ENCODE measurements at regions not wholly inside any gene's neighbourhood (a gene's known extent, or its start where the extent isn't known, plus 50 kb on each side); places are given as distances from the start of the nearest gene placed in this dataset.

GRCh38 chr18:10232062-10232461 lies 222.4 kb upstream of the APCDD1 start:
- TF ChIP-seq, protein P1, sequence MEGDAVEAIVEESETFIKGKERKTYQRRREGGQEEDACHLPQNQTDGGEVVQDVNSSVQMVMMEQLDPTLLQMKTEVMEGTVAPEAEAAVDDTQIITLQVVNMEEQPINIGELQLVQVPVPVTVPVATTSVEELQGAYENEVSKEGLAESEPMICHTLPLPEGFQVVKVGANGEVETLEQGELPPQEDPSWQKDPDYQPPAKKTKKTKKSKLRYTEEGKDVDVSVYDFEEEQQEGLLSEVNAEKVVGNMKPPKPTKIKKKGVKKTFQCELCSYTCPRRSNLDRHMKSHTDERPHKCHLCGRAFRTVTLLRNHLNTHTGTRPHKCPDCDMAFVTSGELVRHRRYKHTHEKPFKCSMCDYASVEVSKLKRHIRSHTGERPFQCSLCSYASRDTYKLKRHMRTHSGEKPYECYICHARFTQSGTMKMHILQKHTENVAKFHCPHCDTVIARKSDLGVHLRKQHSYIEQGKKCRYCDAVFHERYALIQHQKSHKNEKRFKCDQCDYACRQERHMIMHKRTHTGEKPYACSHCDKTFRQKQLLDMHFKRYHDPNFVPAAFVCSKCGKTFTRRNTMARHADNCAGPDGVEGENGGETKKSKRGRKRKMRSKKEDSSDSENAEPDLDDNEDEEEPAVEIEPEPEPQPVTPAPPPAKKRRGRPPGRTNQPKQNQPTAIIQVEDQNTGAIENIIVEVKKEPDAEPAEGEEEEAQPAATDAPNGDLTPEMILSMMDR (IDR thresholded peaks at IDR 0.05): no peak
- TF ChIP-seq POLR2A (IDR thresholded peaks at IDR 0.05): no peak
